ENCODE measurements at regions not wholly inside any gene's neighbourhood (a gene's known extent, or its start where the extent isn't known, plus 50 kb on each side); places are given as distances from the start of the nearest gene placed in this dataset.

DNA sequence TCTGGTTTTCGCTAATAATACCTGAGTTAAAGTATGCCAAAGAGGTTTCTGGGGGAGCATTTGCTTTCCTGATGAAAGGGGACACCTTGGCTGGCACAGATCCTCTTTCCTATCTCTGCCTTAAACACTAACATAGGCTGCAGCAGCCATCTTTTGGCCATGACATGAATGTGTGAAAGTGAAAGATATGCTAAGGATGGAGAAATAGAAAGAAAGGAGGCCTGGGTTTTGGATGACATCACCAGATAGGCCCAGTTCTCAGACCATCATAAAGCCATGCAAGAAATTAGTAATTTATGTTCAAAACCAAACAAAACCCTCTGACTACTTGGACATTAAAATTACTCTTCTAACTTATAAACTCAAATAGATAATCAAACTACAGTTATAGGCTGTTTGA, 279.7 kb downstream of the COG6 start:
- ChIA-PET CTCF (interaction anchor here (1.1 kb wide), 1 partner anchor 8 kb away, joined by 4 read pairs; no protein-coding TSS in a partner anchor), POLR2A (no interaction called here)
- intact Hi-C loops (cut with DNase I, micrococcal nuclease) = no loop called here
- no peaks in the 10 kb centered on the region for H3K9me3 ChIP-seq (ENCODE audit: control insufficient read depth in 1 of 2, insufficient read depth in 1 of 2, low read length in 2 of 2)
- no peak overlapping the region for H3K27ac Mint-ChIP-seq
- no peaks in the 10 kb centered on the region for H3K36me3 Mint-ChIP-seq (ENCODE audit: low read depth)
- H3K9me3 Mint-ChIP-seq = no peaks in the 10 kb centered on the region
- H3K27me3 ChIP-seq (ENCODE audit: control insufficient read depth in 1 of 2, insufficient read depth in 2 of 2, low read length in 2 of 2) = no peaks in the 10 kb centered on the region
- peaks cover 27% of the 10 kb centered on the region for H3K4me1 Mint-ChIP-seq (ENCODE audit: low read depth)
- H3K27ac ChIP-seq (ENCODE audit: low read depth in 1 of 2, low read length in 2 of 2) = no peak overlapping the region
- TF ChIP-seq, protein P1, sequence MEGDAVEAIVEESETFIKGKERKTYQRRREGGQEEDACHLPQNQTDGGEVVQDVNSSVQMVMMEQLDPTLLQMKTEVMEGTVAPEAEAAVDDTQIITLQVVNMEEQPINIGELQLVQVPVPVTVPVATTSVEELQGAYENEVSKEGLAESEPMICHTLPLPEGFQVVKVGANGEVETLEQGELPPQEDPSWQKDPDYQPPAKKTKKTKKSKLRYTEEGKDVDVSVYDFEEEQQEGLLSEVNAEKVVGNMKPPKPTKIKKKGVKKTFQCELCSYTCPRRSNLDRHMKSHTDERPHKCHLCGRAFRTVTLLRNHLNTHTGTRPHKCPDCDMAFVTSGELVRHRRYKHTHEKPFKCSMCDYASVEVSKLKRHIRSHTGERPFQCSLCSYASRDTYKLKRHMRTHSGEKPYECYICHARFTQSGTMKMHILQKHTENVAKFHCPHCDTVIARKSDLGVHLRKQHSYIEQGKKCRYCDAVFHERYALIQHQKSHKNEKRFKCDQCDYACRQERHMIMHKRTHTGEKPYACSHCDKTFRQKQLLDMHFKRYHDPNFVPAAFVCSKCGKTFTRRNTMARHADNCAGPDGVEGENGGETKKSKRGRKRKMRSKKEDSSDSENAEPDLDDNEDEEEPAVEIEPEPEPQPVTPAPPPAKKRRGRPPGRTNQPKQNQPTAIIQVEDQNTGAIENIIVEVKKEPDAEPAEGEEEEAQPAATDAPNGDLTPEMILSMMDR (IDR thresholded peaks at IDR 0.05) = no peak
- H3K36me3 ChIP-seq (ENCODE audit: insufficient read depth, low read length) = no peaks in the 10 kb centered on the region
- H3K4me3 ChIP-seq (ENCODE audit: low read length) = no peak overlapping the region
- H3K27me3 Mint-ChIP-seq = no peaks in the 10 kb centered on the region
- H3K4me1 ChIP-seq (ENCODE audit: insufficient read depth, low read length) = peaks cover 6% of the 10 kb centered on the region
- ATAC-seq (ENCODE audit: poor library complexity) (no peak), DNase-seq (no peak)
- no peak overlapping the region for H3K4me3 Mint-ChIP-seq

DNA sequence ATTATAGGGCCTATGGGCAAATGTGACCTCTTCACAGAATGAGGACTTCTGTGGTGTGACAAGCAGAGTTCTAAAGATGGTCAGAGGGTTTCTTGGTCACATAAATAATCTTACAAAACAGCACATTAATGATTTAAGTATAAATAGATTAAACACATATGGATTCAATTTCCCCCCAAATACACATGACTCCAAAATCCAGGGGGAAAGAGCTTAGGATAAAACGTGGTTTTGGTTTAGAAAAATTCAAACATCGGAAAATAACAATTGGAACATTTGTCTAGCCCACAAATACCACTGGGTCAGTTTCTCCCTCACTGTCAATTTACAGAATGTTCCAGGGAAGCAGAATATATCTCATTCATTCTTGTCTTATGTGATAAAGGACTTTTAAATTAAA, 283.1 kb downstream of the COG6 start:
- ATAC-seq (ENCODE audit: poor library complexity) (no peak), DNase-seq (no peak)
- CTCF ChIA-PET = no interaction called here
- Mint-ChIP-seq H3K27me3 (no peaks in the 10 kb centered on the region), H3K36me3 (ENCODE audit: low read depth) (no peaks in the 10 kb centered on the region), H3K9me3 (no peaks in the 10 kb centered on the region), H3K4me3 (no peak overlapping the region), H3K4me1 (ENCODE audit: low read depth) (peaks cover 22% of the 10 kb centered on the region), H3K27ac (no peak overlapping the region)
- no peak overlapping the region for H3K4me3 ChIP-seq (ENCODE audit: low read length)
- POLR2A ChIA-PET = interaction anchor here (0.5 to 0.7 kb wide), 3 partner anchors 461 to 1047 kb away, joined by 3 read pairs; no protein-coding TSS in a partner anchor
- H3K9me3 ChIP-seq (ENCODE audit: control insufficient read depth in 1 of 2, insufficient read depth in 1 of 2, low read length in 2 of 2) = no peaks in the 10 kb centered on the region
- H3K27me3 ChIP-seq (ENCODE audit: control insufficient read depth in 1 of 2, insufficient read depth in 2 of 2, low read length in 2 of 2) = no peaks in the 10 kb centered on the region
- no peak overlapping the region for H3K27ac ChIP-seq (ENCODE audit: low read depth in 1 of 2, low read length in 2 of 2)
- intact Hi-C loops (cut with DNase I, micrococcal nuclease) = no loop called here
- peaks cover 15% of the 10 kb centered on the region for H3K4me1 ChIP-seq (ENCODE audit: insufficient read depth, low read length)
- no peaks in the 10 kb centered on the region for H3K36me3 ChIP-seq (ENCODE audit: insufficient read depth, low read length)
- TF ChIP-seq, protein P1 (IDR thresholded peaks at IDR 0.05) = no peak

DNA sequence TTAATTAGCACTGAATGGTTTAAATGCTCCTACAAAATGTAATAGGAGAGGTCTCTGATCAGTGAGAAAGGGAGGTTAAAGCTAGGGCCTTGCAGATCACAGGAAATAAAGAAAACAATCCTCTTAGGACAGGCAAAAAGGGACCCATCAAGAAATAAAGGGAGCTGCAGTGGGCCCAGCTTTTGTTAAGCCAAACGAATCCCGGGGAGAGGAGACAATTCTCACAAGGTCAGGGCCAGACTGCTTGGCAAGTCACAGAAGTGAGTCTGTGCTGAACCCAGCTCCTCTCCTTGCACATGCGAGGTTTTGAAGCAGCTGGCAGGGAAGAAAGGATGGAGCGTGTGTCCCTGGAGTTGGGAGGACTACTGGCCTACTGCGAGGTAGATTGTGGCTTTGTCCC, 285.8 kb downstream of the COG6 start:
- H3K27me3 Mint-ChIP-seq = no peaks in the 10 kb centered on the region
- H3K9me3 Mint-ChIP-seq = no peaks in the 10 kb centered on the region
- intact Hi-C loops (cut with DNase I, micrococcal nuclease) = loop anchor here in 1 of 2 experiments (5.0 kb wide), 3 partner anchors 126 to 259 kb away; no protein-coding TSS in a partner anchor
- no peak overlapping the region for H3K27ac ChIP-seq (ENCODE audit: low read depth in 1 of 2, low read length in 2 of 2)
- H3K9me3 ChIP-seq (ENCODE audit: control insufficient read depth in 1 of 2, insufficient read depth in 1 of 2, low read length in 2 of 2) = no peaks in the 10 kb centered on the region
- H3K4me1 ChIP-seq (ENCODE audit: insufficient read depth, low read length) = peaks cover 15% of the 10 kb centered on the region
- H3K36me3 ChIP-seq (ENCODE audit: insufficient read depth, low read length) = no peaks in the 10 kb centered on the region
- no peaks in the 10 kb centered on the region for H3K27me3 ChIP-seq (ENCODE audit: control insufficient read depth in 1 of 2, insufficient read depth in 2 of 2, low read length in 2 of 2)
- no peak overlapping the region for H3K4me3 Mint-ChIP-seq
- no peaks in the 10 kb centered on the region for H3K36me3 Mint-ChIP-seq (ENCODE audit: low read depth)
- ATAC-seq (ENCODE audit: poor library complexity) (no peak), DNase-seq (no peak)
- TF ChIP-seq, protein P1 (IDR thresholded peaks at IDR 0.05) = no peak
- ChIA-PET CTCF (interaction anchor here (1.0 to 2.6 kb wide), 2 partner anchors 12 to 255 kb away, joined by 3 to 30 read pairs; no protein-coding TSS in a partner anchor), POLR2A (interaction anchor here (0.6 kb wide), 1 partner anchor 132 kb away, joined by 4 read pairs; no protein-coding TSS in a partner anchor)
- H3K27ac Mint-ChIP-seq = no peak overlapping the region
- H3K4me1 Mint-ChIP-seq (ENCODE audit: low read depth) = peaks cover 22% of the 10 kb centered on the region
- H3K4me3 ChIP-seq (ENCODE audit: low read length) = no peak overlapping the region
